H1 (cell line): ENCODE measurements at regions not wholly inside any gene's neighbourhood (a gene's known extent, or its start where the extent isn't known, plus 50 kb on each side); places are given as distances from the start of the nearest gene placed in this dataset.

Source experiments
- CTCF ChIA-PET: fragments of 300-600 bp; sonication (Branson Sonifier 250); formaldehyde crosslinking; loops from one replicate; lab custom pipeline; 2021; ENCODE audit not compliant: partially characterized antibody; lab: Charles Lee
- POLR2A ChIA-PET: fragments of 300-600 bp; sonication (Branson Sonifier 250); formaldehyde crosslinking; loops from one replicate; lab custom pipeline; 2021; ENCODE audit warnings: inconsistent platforms; ENCODE audit not compliant: partially characterized antibody; lab: Charles Lee
- DNase-seq, 2 experiments: peaks; one replicate each; pipeline versions ENCODE4 v3.0.0 to v3.0.0-alpha.2; 2010 to 2022; ENCODE audit warnings: low spot score in 2 of 2, low read depth in 1 of 2, mixed read lengths in 1 of 2
- FAIRE-seq: peaks from 2 replicates; lab custom pipeline; 2011; peaks lifted over from hg19 to GRCh38; lab: Jason Lieb, UNC
- H2AFZ ChIP-seq: 2 replicates; pipeline ENCODE4 v1.8.1; 2012; ENCODE audit warnings: low read length, inconsistent platforms
- H2AK5ac ChIP-seq: 2 replicates; pipeline ENCODE4 v1.6.1; 2013; ENCODE audit warnings: low read depth, low read length
- H2BK120ac ChIP-seq: replicated peaks from 2 replicates; pipeline ENCODE3; 2013; ENCODE audit warnings: low read depth, low read length, inconsistent platforms
- H2BK12ac ChIP-seq: 2 replicates; pipeline ENCODE4 v1.6.1; 2013; ENCODE audit warnings: low read depth, low read length
- H2BK15ac ChIP-seq: 2 replicates; pipeline ENCODE4 v1.6.1; 2013; ENCODE audit warnings: low read length
- H2BK20ac ChIP-seq: 2 replicates; pipeline ENCODE4 v1.6.1; 2013; ENCODE audit warnings: low read length
- H2BK5ac ChIP-seq: 2 replicates; pipeline ENCODE4 v1.6.1; 2013; ENCODE audit warnings: low read depth, low read length
- H3K14ac ChIP-seq: 2 replicates; pipeline ENCODE4 v1.6.1; 2013; ENCODE audit warnings: inconsistent platforms; ENCODE audit not compliant: insufficient read length
- H3K18ac ChIP-seq: 2 replicates; pipeline ENCODE4 v1.6.1; 2013; ENCODE audit warnings: low read length; ENCODE audit errors: extremely low read depth
- H3K23ac ChIP-seq: 2 replicates; pipeline ENCODE4 v1.6.1; 2013; ENCODE audit warnings: inconsistent platforms; ENCODE audit not compliant: insufficient read length
- H3K23me2 ChIP-seq: 2 replicates; pipeline ENCODE4 v1.6.1; 2013; ENCODE audit warnings: low read depth, low read length
- H3K27ac ChIP-seq: 2 replicates; pipeline ENCODE4 v1.6.1; 2011; ENCODE audit warnings: low read depth, low read length, inconsistent platforms
- H3K27me3 ChIP-seq, 4 experiments: replicated peaks in 1 of 4; 1 replicate in 1 of 4; 2 replicates in 3 of 4; pipeline versions ENCODE4 v1.6.1 to v1.8.1; 2011 to 2013; ENCODE audit warnings: low read length in 3 of 4, mild to moderate bottlenecking in 3 of 4, inconsistent platforms in 2 of 4, mixed read lengths in 2 of 4, moderate library complexity in 1 of 4; ENCODE audit not compliant: control insufficient read depth in 3 of 4, insufficient read depth in 3 of 4; ENCODE audit errors: extremely low read depth in 1 of 4
- H3K36me3 ChIP-seq, 4 experiments: 2 replicates each; pipeline versions ENCODE4 v1.6.1 to v1.8.1; 2011 to 2013; ENCODE audit warnings: mild to moderate bottlenecking in 4 of 4, low read length in 3 of 4, moderate library complexity in 2 of 4, control low read depth in 1 of 4, inconsistent platforms in 1 of 4; ENCODE audit not compliant: insufficient read depth in 4 of 4, control insufficient read depth in 2 of 4
- H3K4ac ChIP-seq: replicated peaks from 2 replicates; pipeline ENCODE3; 2013; ENCODE audit warnings: low read length, low read depth, mixed read lengths, inconsistent platforms; ENCODE audit not compliant: insufficient read length
- H3K4me1 ChIP-seq, 4 experiments: replicated peaks in 1 of 4; 1 replicate in 1 of 4; 2 replicates in 3 of 4; pipeline versions ENCODE4 v1.6.1 to v1.8.1; 2011 to 2013; ENCODE audit warnings: low read length in 3 of 4, inconsistent platforms in 2 of 4, mixed read lengths in 1 of 4; ENCODE audit not compliant: insufficient read depth in 4 of 4, control insufficient read depth in 3 of 4
- H3K4me2 ChIP-seq, 2 experiments: 2 replicates each; pipeline versions ENCODE4 v1.6.1 to v1.8.1; 2011 to 2013; ENCODE audit warnings: low read depth in 2 of 2, low read length in 2 of 2, control low read depth in 1 of 2, inconsistent platforms in 1 of 2, mild to moderate bottlenecking in 1 of 2; ENCODE audit not compliant: insufficient read depth in 1 of 2
- H3K4me3 ChIP-seq, 4 experiments: fragments of 200-600, 300-600 bp in 1 of 4; sonication (generic), shearing (Covaris generic), sonication (Bioruptor Twin) in 1 of 4; 2 replicates each; pipeline versions ENCODE4 v1.5.1 to v1.8.1; 2011 to 2016; ENCODE audit warnings: low read length in 4 of 4, low read depth in 3 of 4, control low read depth in 2 of 4, inconsistent platforms in 2 of 4, mild to moderate bottlenecking in 2 of 4, mixed read lengths in 1 of 4, moderate library complexity in 1 of 4; ENCODE audit not compliant: insufficient read depth in 2 of 4; ENCODE audit errors: extremely low read depth in 1 of 4
- H3K56ac ChIP-seq: replicated peaks from 2 replicates; pipeline ENCODE3; 2013; ENCODE audit warnings: low read depth, mild to moderate bottlenecking, mixed read lengths, low read length, inconsistent platforms; ENCODE audit not compliant: insufficient read length
- H3K79me1 ChIP-seq: 2 replicates; pipeline ENCODE4 v1.6.1; 2013; ENCODE audit warnings: low read depth, low read length, control low read depth
- H3K79me2 ChIP-seq, 2 experiments: 2 replicates each; pipeline versions ENCODE4 v1.6.1 to v1.8.1; 2012 to 2013; ENCODE audit warnings: low read length in 2 of 2, mild to moderate bottlenecking in 2 of 2, inconsistent platforms in 1 of 2; ENCODE audit not compliant: insufficient read depth in 2 of 2, control insufficient read depth in 1 of 2
- H3K9ac ChIP-seq, 4 experiments: replicated peaks in 1 of 4; 1 replicate in 1 of 4; 2 replicates in 3 of 4; pipeline versions ENCODE4 v1.6.1 to v1.8.1; 2011 to 2013; ENCODE audit warnings: low read depth in 3 of 4, low read length in 3 of 4, control low read depth in 2 of 4, mild to moderate bottlenecking in 2 of 4, moderate library complexity in 2 of 4, inconsistent platforms in 1 of 4; ENCODE audit errors: extremely low read depth in 1 of 4
- H3K9me3 ChIP-seq, 2 experiments: 2 replicates each; pipeline versions ENCODE4 v1.6.1 to v1.8.1; 2012 to 2013; ENCODE audit warnings: mild to moderate bottlenecking in 2 of 2, moderate library complexity in 2 of 2, control low read depth in 1 of 2, inconsistent platforms in 1 of 2, low read depth in 1 of 2, low read length in 1 of 2, mixed read lengths in 1 of 2; ENCODE audit not compliant: insufficient read depth in 2 of 2
- H4K20me1 ChIP-seq, 2 experiments: replicated peaks in 1 of 2; 2 replicates each; pipeline versions ENCODE3 to v1.8.1; 2011 to 2013; ENCODE audit warnings: inconsistent platforms in 2 of 2, low read length in 2 of 2, mild to moderate bottlenecking in 1 of 2; ENCODE audit not compliant: insufficient read depth in 2 of 2, control insufficient read depth in 1 of 2
- H4K5ac ChIP-seq: 2 replicates; pipeline ENCODE4 v1.6.1; 2013; ENCODE audit warnings: low read length, low read depth, mixed read lengths, inconsistent platforms; ENCODE audit not compliant: insufficient read length
- H4K8ac ChIP-seq: 2 replicates; pipeline ENCODE4 v1.8.0; 2013; ENCODE audit warnings: mild to moderate bottlenecking, moderate library complexity, low read length, inconsistent platforms; ENCODE audit not compliant: insufficient read depth; ENCODE audit errors: extremely low read depth
- H4K91ac ChIP-seq: replicated peaks from 2 replicates; pipeline ENCODE3; 2013; ENCODE audit warnings: low read length, mixed read lengths, inconsistent platforms; ENCODE audit not compliant: insufficient read length
- ATF2 ChIP-seq: IDR thresholded peaks from 2 replicates; pipeline ENCODE4 v1.6.1; 2012; ENCODE audit warnings: low read length, inconsistent platforms
- BCL11A ChIP-seq, 2 experiments: IDR thresholded peaks; one replicate each; pipeline ENCODE4 v1.6.1; 2011; ENCODE audit warnings: low read depth in 2 of 2, low read length in 2 of 2, mild to moderate bottlenecking in 2 of 2
- CBX8 ChIP-seq: fragments of 300-800, 300-1000 bp; sonication (generic); IDR thresholded peaks from 2 replicates; pipeline ENCODE4 v1.7.1; 2016; ENCODE audit warnings: low read depth, low read length, borderline replicate concordance
- CHD2 ChIP-seq: IDR thresholded peaks from 2 replicates; pipeline ENCODE4 v1.6.1; 2012; ENCODE audit warnings: low read length, improper control_type of control experiment
- CREB1 ChIP-seq: IDR thresholded peaks from 2 replicates; pipeline ENCODE4 v1.6.1; 2012; ENCODE audit warnings: inconsistent platforms
- WGBS, 2 experiments: shearing (Covaris generic) in 1 of 2; methylation state at CpG; one replicate each; pipeline versions ENCODE4 v1.1.6 to v1.1.7; 2013 to 2015; ENCODE audit warnings: low lambda C conversion rate in 2 of 2, mixed read lengths in 2 of 2, inconsistent platforms in 1 of 2, low coverage in 1 of 2, missing lambda C conversion rate in 1 of 2; ENCODE audit not compliant: insufficient replicate concordance in 2 of 2, insufficient coverage in 1 of 2, insufficient read length in 1 of 2; ENCODE audit errors: extremely low coverage in 1 of 2, missing lambda C conversion rate in 1 of 2; 5-methylcytosine and 5-hydroxymethylcytosine counted together
- TF ChIP-seq, protein P1 (sequence below): IDR thresholded peaks from 2 replicates; pipeline ENCODE4 v1.6.1; 2011; ENCODE audit warnings: low read length, improper control_type of control experiment

- TF ChIP-seq CHD2 (no peak), BCL11A (IDR thresholded peaks at IDR 0.05; ENCODE audit: low read depth in 2 of 2, low read length in 2 of 2) (no peak), CREB1 (no peak), CBX8 (no peak), ATF2 (no peak)
- TF ChIP-seq, protein P1, sequence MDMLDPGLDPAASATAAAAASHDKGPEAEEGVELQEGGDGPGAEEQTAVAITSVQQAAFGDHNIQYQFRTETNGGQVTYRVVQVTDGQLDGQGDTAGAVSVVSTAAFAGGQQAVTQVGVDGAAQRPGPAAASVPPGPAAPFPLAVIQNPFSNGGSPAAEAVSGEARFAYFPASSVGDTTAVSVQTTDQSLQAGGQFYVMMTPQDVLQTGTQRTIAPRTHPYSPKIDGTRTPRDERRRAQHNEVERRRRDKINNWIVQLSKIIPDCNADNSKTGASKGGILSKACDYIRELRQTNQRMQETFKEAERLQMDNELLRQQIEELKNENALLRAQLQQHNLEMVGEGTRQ, result no peak
- TF ChIP-seq, all 59 proteins: peak for 0
- H3K4me1 ChIP-seq, result no peaks in the 10 kb centered on the region
- no peak overlapping the region for H3K23ac ChIP-seq
- H2BK15ac ChIP-seq, result no peak overlapping the region
- peaks cover 0 to 88% of the 10 kb centered on the region in 2 experiments; a peak in 3 of 4 replicates for H3K79me2 ChIP-seq
- peaks cover 0 to 7% (median 2%) of the 10 kb centered on the region in 4 experiments; a peak in 2 of 8 replicates for H3K36me3 ChIP-seq
- no peak overlapping the region for H2BK20ac ChIP-seq
- WGBS, 2 experiments, result 76% methylated on average over 1 of the region's 1 CpG; no CpG with 5 or more reads in 1 of the 2 experiments
- no peaks in the 10 kb centered on the region for H3K9me3 ChIP-seq
- H3K79me1 ChIP-seq, result no peaks in the 10 kb centered on the region
- ChIA-PET POLR2A (interaction anchor here (1.0 to 1.2 kb wide), 3 partner anchors 15 to 76 kb away, joined by 3 read pairs; no protein-coding TSS in a partner anchor), CTCF (interaction anchor here (0.7 to 10.9 kb wide), 6 partner anchors 18 to 99 kb away, joined by 3 to 144 read pairs (median 4); no protein-coding TSS in a partner anchor)
- no peak overlapping the region for H4K91ac ChIP-seq
- H2AFZ ChIP-seq, result no peak overlapping the region
- FAIRE-seq (no peak), DNase-seq (no peak)
- no peaks in the 10 kb centered on the region for H3K27me3 ChIP-seq
- peaks cover 0 to 5% of the 10 kb centered on the region in 2 experiments for H4K20me1 ChIP-seq
- H2BK5ac ChIP-seq, result no peak overlapping the region
- no peak overlapping the region for H3K14ac ChIP-seq
- no peak overlapping the region for H2AK5ac ChIP-seq
- no peak overlapping the region for H4K8ac ChIP-seq
- H2BK120ac ChIP-seq, result no peak overlapping the region
- no peak overlapping the region for H3K9ac ChIP-seq
- no peaks in the 10 kb centered on the region for H3K23me2 ChIP-seq
- H3K56ac ChIP-seq, result no peak overlapping the region
- no peak overlapping the region for H3K18ac ChIP-seq
- no peak overlapping the region for H2BK12ac ChIP-seq
- no peak overlapping the region for H3K27ac ChIP-seq
- no peak overlapping the region for H3K4ac ChIP-seq
- no peak overlapping the region for H3K4me2 ChIP-seq
- H4K5ac ChIP-seq, result no peak overlapping the region
- no peak overlapping the region for H3K4me3 ChIP-seq
Observed at GRCh38 chr9:36456480-36457065, 56.5 kb upstream of the RNF38 start.
